Keratinocyte (primary cell): ENCODE measurements at regions not wholly inside any gene's neighbourhood (a gene's known extent, or its start where the extent isn't known, plus 50 kb on each side); places are given as distances from the start of the nearest gene placed in this dataset.

ENCODE experiments used
- DNase-seq: peaks from one replicate; pipeline ENCODE4 v3.0.0-alpha.2; 2011; ENCODE audit warnings: low read depth, missing footprints, low spot score
- FAIRE-seq: peaks from 2 replicates; lab custom pipeline; 2011; peaks lifted over from hg19 to GRCh38; lab: Jason Lieb, UNC
- H2AFZ ChIP-seq: 2 replicates; pipeline ENCODE4 v1.6.0; 2012; ENCODE audit warnings: low read length, control low read depth, inconsistent platforms; ENCODE audit not compliant: control insufficient read depth
- H3K27ac ChIP-seq: 2 replicates; pipeline ENCODE4 v1.5.1; 2011; ENCODE audit warnings: low read length; ENCODE audit not compliant: control insufficient read depth, insufficient read depth
- H3K27me3 ChIP-seq: 3 replicates; pipeline ENCODE4 v1.6.0; 2011; ENCODE audit warnings: low read length; ENCODE audit not compliant: control insufficient read depth, insufficient read depth; ENCODE audit errors: extremely low read depth
- H3K36me3 ChIP-seq, 2 experiments: 2 replicates in 1 of 2; 3 replicates in 1 of 2; pipeline ENCODE4 v1.5.1; 2011; ENCODE audit warnings: low read length in 2 of 2, mild to moderate bottlenecking in 1 of 2; ENCODE audit not compliant: control insufficient read depth in 2 of 2, insufficient read depth in 2 of 2; ENCODE audit errors: extremely low read depth in 1 of 2
- H3K4me1 ChIP-seq: 3 replicates; pipeline ENCODE4 v1.5.1; 2011; ENCODE audit warnings: low read length; ENCODE audit not compliant: control insufficient read depth, insufficient read depth; ENCODE audit errors: extremely low read depth
- H3K4me2 ChIP-seq: 3 replicates; pipeline ENCODE4 v1.6.0; 2011; ENCODE audit warnings: low read depth, low read length; ENCODE audit not compliant: control insufficient read depth, insufficient read depth; ENCODE audit errors: extremely low read depth
- H3K4me3 ChIP-seq, 3 experiments: fragments of 200-600 bp in 1 of 3; sonication (generic) in 1 of 3; 2 replicates in 2 of 3; 3 replicates in 1 of 3; pipeline ENCODE4 v1.5.1; 2011 to 2016; ENCODE audit warnings: low read length in 3 of 3, mild to moderate bottlenecking in 3 of 3, control low read depth in 2 of 3, inconsistent platforms in 1 of 3, low read depth in 1 of 3, mixed read lengths in 1 of 3, mixed run types in 1 of 3, moderate library complexity in 1 of 3; ENCODE audit not compliant: control insufficient read depth in 2 of 3, insufficient read depth in 2 of 3; ENCODE audit errors: extremely low read depth in 1 of 3
- H3K79me2 ChIP-seq: 2 replicates; pipeline ENCODE4 v1.6.0; 2012; ENCODE audit warnings: low read length; ENCODE audit not compliant: control insufficient read depth, insufficient read depth
- H3K9ac ChIP-seq: 3 replicates; pipeline ENCODE4 v1.6.0; 2011; ENCODE audit warnings: low read length; ENCODE audit not compliant: control insufficient read depth, insufficient read depth; ENCODE audit errors: extremely low read depth
- H3K9me1 ChIP-seq: 3 replicates; pipeline ENCODE4 v1.6.0; 2011; ENCODE audit warnings: low read length; ENCODE audit not compliant: control insufficient read depth, insufficient read depth; ENCODE audit errors: extremely low read depth
- H3K9me3 ChIP-seq: 2 replicates; pipeline ENCODE4 v1.5.1; 2012; ENCODE audit warnings: low read depth, low read length; ENCODE audit not compliant: control insufficient read depth
- H4K20me1 ChIP-seq: 3 replicates; pipeline ENCODE4 v1.6.0; 2011; ENCODE audit warnings: low read length; ENCODE audit not compliant: control insufficient read depth, insufficient read depth; ENCODE audit errors: extremely low read depth
- CTCF ChIP-seq, 3 experiments: IDR thresholded peaks in 1 of 3; conservative IDR thresholded peaks in 1 of 3; optimal IDR thresholded peaks in 1 of 3; 2 replicates in 2 of 3; 3 replicates in 1 of 3; pipeline versions ENCODE3 to v1.5.1; 2011; ENCODE audit warnings: low read length in 3 of 3, mild to moderate bottlenecking in 3 of 3, moderate library complexity in 2 of 3, control low read depth in 1 of 3, inconsistent platforms in 1 of 3; ENCODE audit not compliant: insufficient read depth in 2 of 3; ENCODE audit errors: extremely low read depth in 1 of 3
- EZH2 ChIP-seq: IDR thresholded peaks from one replicate; pipeline ENCODE4 v1.6.1; 2012; ENCODE audit warnings: inconsistent platforms, mild to moderate bottlenecking, low read length, moderate library complexity
- dilution Hi-C: fragments of 300-500 bp; cut with MboI; formaldehyde crosslinking; loops from one replicate; pipeline ENCODE4 v1.7.0; 2020; ENCODE audit warnings: low sequenced_read_pairs; ENCODE audit not compliant: extremely low pct_ligation_motif_present

GRCh38 chr4:177070533-177071058 lies 239.1 kb upstream of the NEIL3 start:
- TF ChIP-seq EZH2 (no peak), CTCF (optimal IDR thresholded peaks at IDR 0.05 in 1 of 3, IDR thresholded peaks at IDR 0.05 in 1 of 3, conservative IDR thresholded peaks at IDR 0.05 in 1 of 3; ENCODE audit: extremely low read depth in 1 of 3, insufficient read depth in 2 of 3, low read length in 3 of 3) (no peak)
- H3K27ac ChIP-seq, result no peak overlapping the region
- no peak overlapping the region for H3K4me2 ChIP-seq
- no peak overlapping the region for H3K4me3 ChIP-seq
- H3K9me1 ChIP-seq, result no peaks in the 10 kb centered on the region
- H4K20me1 ChIP-seq, result no peaks in the 10 kb centered on the region
- peak; percentile 55 for FAIRE-seq
- no peaks in the 10 kb centered on the region for H3K79me2 ChIP-seq
- no peaks in the 10 kb centered on the region for H3K9me3 ChIP-seq
- H3K27me3 ChIP-seq, result no peaks in the 10 kb centered on the region
- dilution Hi-C loops, result no loop called here
- DNase-seq, result no peak
- H3K36me3 ChIP-seq, result no peaks in the 10 kb centered on the region
- H3K4me1 ChIP-seq, result no peaks in the 10 kb centered on the region
- H3K9ac ChIP-seq, result no peak overlapping the region
- H2AFZ ChIP-seq, result no peak overlapping the region

GRCh38 chr4:177077095-177077971 lies 232.3 kb upstream of the NEIL3 start:
- Histone ChIP-seq H3K4me2 (no peak overlapping the region), H3K4me1 (no peaks in the 10 kb centered on the region), H3K9ac (no peak overlapping the region), H3K27ac (no peak overlapping the region), H3K9me1 (no peaks in the 10 kb centered on the region), H3K27me3 (no peaks in the 10 kb centered on the region), H2AFZ (no peak overlapping the region), H3K4me3 (no peak overlapping the region), H3K9me3 (no peaks in the 10 kb centered on the region), H3K79me2 (no peaks in the 10 kb centered on the region), H4K20me1 (no peaks in the 10 kb centered on the region), H3K36me3 (no peaks in the 10 kb centered on the region)
- TF ChIP-seq EZH2, result no peak
- DNase-seq, result no peak
- FAIRE-seq, result no peak
- dilution Hi-C loops, result no loop called here
